Stomach smooth muscle (tissue), 2 donors: ENCODE measurements at regions not wholly inside any gene's neighbourhood (a gene's known extent, or its start where the extent isn't known, plus 50 kb on each side); places are given as distances from the start of the nearest gene placed in this dataset.

Experiments
- H3K27ac ChIP-seq: one replicate; pipeline ENCODE4 v1.7.0; 2013; ENCODE audit warnings: mild to moderate bottlenecking, low read length, inconsistent platforms
- H3K27me3 ChIP-seq, 2 donors: one replicate each; pipeline ENCODE4 v1.7.0; 2013; ENCODE audit warnings: low read length in 2 of 2; ENCODE audit not compliant: insufficient read depth in 2 of 2, control insufficient read depth in 1 of 2
- H3K36me3 ChIP-seq, 2 donors: one replicate each; pipeline ENCODE4 v1.7.0; 2013; ENCODE audit warnings: low read length in 2 of 2; ENCODE audit not compliant: control insufficient read depth in 2 of 2, insufficient read depth in 2 of 2
- H3K4me1 ChIP-seq: one replicate; pipeline ENCODE4 v1.7.0; 2013; ENCODE audit warnings: low read length; ENCODE audit not compliant: control insufficient read depth, insufficient read depth
- H3K4me3 ChIP-seq, 2 donors: one replicate each; pipeline ENCODE4 v1.7.0; 2013; ENCODE audit warnings: low read length in 2 of 2
- H3K9ac ChIP-seq, 2 donors: one replicate each; pipeline ENCODE4 v1.7.0; 2013; ENCODE audit warnings: low read length in 2 of 2, mild to moderate bottlenecking in 1 of 2
- H3K9me3 ChIP-seq, 2 donors: one replicate each; pipeline ENCODE4 v1.7.0; 2013; ENCODE audit warnings: low read length in 2 of 2; ENCODE audit not compliant: control insufficient read depth in 2 of 2
- donor health status: healthy.
- donor health status: Pancreatic carcinoma.

- Histone ChIP-seq H3K27ac (no peak overlapping the region), H3K4me1 (no peaks in the 10 kb centered on the region), H3K9ac (no peak overlapping the region), H3K27me3 (no peaks in the 10 kb centered on the region), H3K4me3 (no peak overlapping the region), H3K36me3 (no peaks in the 10 kb centered on the region), H3K9me3 (no peaks in the 10 kb centered on the region)
Measured at GRCh38 chr4:180610324-180610723, 1632.9 kb upstream of the TENM3 start.

- Histone ChIP-seq H3K27me3 (no peaks in the 10 kb centered on the region), H3K4me3 (no peak overlapping the region), H3K36me3 (no peaks in the 10 kb centered on the region), H3K9me3 (no peaks in the 10 kb centered on the region), H3K4me1 (no peaks in the 10 kb centered on the region), H3K27ac (no peak overlapping the region), H3K9ac (no peak overlapping the region)
Measured at GRCh38 chr4:180615746-180616145, 1627.5 kb upstream of the TENM3 start.

- Histone ChIP-seq H3K36me3 (no peaks in the 10 kb centered on the region), H3K27ac (no peak overlapping the region), H3K9ac (no peak overlapping the region), H3K4me3 (no peak overlapping the region), H3K9me3 (no peaks in the 10 kb centered on the region), H3K4me1 (no peaks in the 10 kb centered on the region), H3K27me3 (no peaks in the 10 kb centered on the region)
Measured at GRCh38 chr4:180617196-180617595, 1626.0 kb upstream of the TENM3 start.

- H3K4me1 ChIP-seq, result no peaks in the 10 kb centered on the region
- no peaks in the 10 kb centered on the region for H3K9me3 ChIP-seq
- H3K36me3 ChIP-seq, result no peaks in the 10 kb centered on the region
- no peaks in the 10 kb centered on the region for H3K27me3 ChIP-seq
- no peak overlapping the region for H3K9ac ChIP-seq
- H3K4me3 ChIP-seq, result no peak overlapping the region
- no peak overlapping the region for H3K27ac ChIP-seq
Measured at GRCh38 chr4:180618396-180618795, 1624.8 kb upstream of the TENM3 start.

- H3K9me3 ChIP-seq, result no peaks in the 10 kb centered on the region
- no peaks in the 10 kb centered on the region for H3K4me1 ChIP-seq
- no peak overlapping the region for H3K27ac ChIP-seq
- H3K27me3 ChIP-seq, result no peaks in the 10 kb centered on the region
- no peak overlapping the region for H3K9ac ChIP-seq
- no peaks in the 10 kb centered on the region for H3K36me3 ChIP-seq
- H3K4me3 ChIP-seq, result no peak overlapping the region
Measured at GRCh38 chr4:180619440-180619839, 1623.8 kb upstream of the TENM3 start.

- Histone ChIP-seq H3K9me3 (no peaks in the 10 kb centered on the region), H3K4me1 (no peaks in the 10 kb centered on the region), H3K27me3 (no peaks in the 10 kb centered on the region), H3K4me3 (no peak overlapping the region), H3K36me3 (no peaks in the 10 kb centered on the region), H3K9ac (no peak overlapping the region), H3K27ac (no peak overlapping the region)
Measured at GRCh38 chr4:180622254-180622653, 1620.9 kb upstream of the TENM3 start.

GRCh38 chr4:180625653-180626052, 1617.5 kb upstream of the TENM3 start:
- H3K4me3 ChIP-seq, result no peak overlapping the region
- no peak overlapping the region for H3K9ac ChIP-seq
- H3K27ac ChIP-seq, result no peak overlapping the region
- no peaks in the 10 kb centered on the region for H3K4me1 ChIP-seq
- no peaks in the 10 kb centered on the region for H3K36me3 ChIP-seq
- no peaks in the 10 kb centered on the region for H3K9me3 ChIP-seq
- H3K27me3 ChIP-seq, result no peaks in the 10 kb centered on the region

GRCh38 chr4:180630012-180630665, 1613.1 kb upstream of the TENM3 start:
- H3K4me3 ChIP-seq, result no peak overlapping the region
- H3K9ac ChIP-seq, result no peak overlapping the region
- no peak overlapping the region for H3K27ac ChIP-seq
- H3K36me3 ChIP-seq, result no peaks in the 10 kb centered on the region
- H3K9me3 ChIP-seq, result no peaks in the 10 kb centered on the region
- no peaks in the 10 kb centered on the region for H3K27me3 ChIP-seq
- H3K4me1 ChIP-seq, result no peaks in the 10 kb centered on the region

GRCh38 chr4:180634306-180634705, 1608.9 kb upstream of the TENM3 start:
- H3K27ac ChIP-seq, result no peak overlapping the region
- H3K4me3 ChIP-seq, result no peak overlapping the region
- H3K27me3 ChIP-seq, result no peaks in the 10 kb centered on the region
- H3K9me3 ChIP-seq, result no peaks in the 10 kb centered on the region
- no peak overlapping the region for H3K9ac ChIP-seq
- H3K4me1 ChIP-seq, result no peaks in the 10 kb centered on the region
- no peaks in the 10 kb centered on the region for H3K36me3 ChIP-seq

GRCh38 chr4:180635281-180635680, 1607.9 kb upstream of the TENM3 start:
- Histone ChIP-seq H3K9me3 (no peaks in the 10 kb centered on the region), H3K4me1 (no peaks in the 10 kb centered on the region), H3K4me3 (no peak overlapping the region), H3K27me3 (no peaks in the 10 kb centered on the region), H3K9ac (no peak overlapping the region), H3K36me3 (no peaks in the 10 kb centered on the region), H3K27ac (no peak overlapping the region)

- H3K9ac ChIP-seq, result no peak overlapping the region
- no peaks in the 10 kb centered on the region for H3K36me3 ChIP-seq
- no peak overlapping the region for H3K27ac ChIP-seq
- no peaks in the 10 kb centered on the region for H3K9me3 ChIP-seq
- H3K27me3 ChIP-seq, result no peaks in the 10 kb centered on the region
- H3K4me1 ChIP-seq, result no peaks in the 10 kb centered on the region
- H3K4me3 ChIP-seq, result no peak overlapping the region
Measured at GRCh38 chr4:180636696-180637404, 1606.4 kb upstream of the TENM3 start.
